HCT116 (cell line): ENCODE measurements at regions not wholly inside any gene's neighbourhood (a gene's known extent, or its start where the extent isn't known, plus 50 kb on each side); places are given as distances from the start of the nearest gene placed in this dataset.

Source experiments
- ATAC-seq: fragments of 200-7000 bp; cut with Tn5 transposase; 2 replicates; pipeline ENCODE4 v1.9.1; 2020; ENCODE audit warnings: mild to moderate bottlenecking, moderate library complexity
- BruUV-seq: library from RNA; stranded (reverse); fragments of 400-500 nt; replicated peaks from 2 replicates; lab custom pipeline; 2021; lab: Mats Ljungman, UMichigan
- CTCF ChIA-PET: fragments of 300-600 bp; sonication (Branson Sonifier 250); formaldehyde crosslinking; loops from one replicate; lab custom pipeline; 2021; ENCODE audit warnings: antibody characterized with exemption; lab: Charles Lee
- POLR2A ChIA-PET: fragments of 300-600, 350-600 bp; sonication (Branson Sonifier 250); formaldehyde crosslinking; loops from one replicate; lab custom pipeline; 2021; ENCODE audit warnings: antibody characterized with exemption; lab: Charles Lee
- RAD21 ChIA-PET, 2 experiments: fragments of 300-600 bp; sonication (Branson Sonifier 250); formaldehyde crosslinking; loops; one replicate each; lab custom pipeline; 2023; ENCODE audit warnings: low total read pairs in 2 of 2; ENCODE audit not compliant: uncharacterized antibody in 2 of 2, unreplicated experiment in 2 of 2, low non-redundant PET in 1 of 2; lab: Charles Lee
- DNase-seq: peaks from one replicate; pipeline ENCODE4 v3.0.0-alpha.2; 2010; ENCODE audit warnings: low read depth, low spot score
- H2AFZ ChIP-seq: fragments of 200-600 bp; shearing (Covaris generic), sonication (generic); 2 replicates; pipeline ENCODE4 v1.6.1; 2017; ENCODE audit warnings: low read depth, mixed run types, mixed read lengths, antibody characterized with exemption, low read length; ENCODE audit not compliant: poor library complexity, severe bottlenecking
- H3K27ac ChIP-seq: 2 replicates; pipeline ENCODE4 v1.5.1; 2012; ENCODE audit warnings: low read depth, low read length
- H3K27me3 ChIP-seq: fragments of 200-600 bp; sonication (generic); 2 replicates; pipeline ENCODE4 v1.6.1; 2016; ENCODE audit warnings: mixed run types, low read length, mixed read lengths; ENCODE audit not compliant: insufficient read depth
- H3K36me3 ChIP-seq, 2 experiments: fragments of 200-500 bp in 1 of 2; fragments of 200-600 bp in 1 of 2; sonication (Bioruptor generic) in 1 of 2; sonication (generic) in 1 of 2; 2 replicates each; pipeline versions ENCODE4 v1.5.1 to v1.6.1; 2014 to 2016; ENCODE audit warnings: low read length in 2 of 2, inconsistent platforms in 1 of 2, mixed read lengths in 1 of 2, mixed run types in 1 of 2; ENCODE audit not compliant: insufficient read depth in 2 of 2, control insufficient read depth in 1 of 2
- H3K4me1 ChIP-seq, 2 experiments: fragments of 200-600 bp in 1 of 2; sonication (generic) in 1 of 2; 2 replicates each; pipeline versions ENCODE4 v1.5.1 to v1.6.1; 2012 to 2017; ENCODE audit warnings: low read length in 2 of 2, inconsistent platforms in 1 of 2, mild to moderate bottlenecking in 1 of 2, mixed read lengths in 1 of 2, mixed run types in 1 of 2, moderate library complexity in 1 of 2; ENCODE audit not compliant: insufficient read depth in 2 of 2, control insufficient read depth in 1 of 2
- H3K4me2 ChIP-seq: fragments of 200-600 bp; sonication (generic); 2 replicates; pipeline ENCODE4 v1.6.1; 2017; ENCODE audit warnings: mixed run types, low read length, mixed read lengths
- H3K4me3 ChIP-seq, 2 experiments: fragments of 200-600 bp in 1 of 2; sonication (generic) in 1 of 2; replicated peaks in 1 of 2; 2 replicates each; pipeline ENCODE4 v1.5.1; 2011 to 2016; ENCODE audit warnings: low read length in 2 of 2, control low read depth in 1 of 2, low read depth in 1 of 2, mild to moderate bottlenecking in 1 of 2, mixed read lengths in 1 of 2, mixed run types in 1 of 2
- H3K79me2 ChIP-seq: fragments of 200-600 bp; sonication (generic); 2 replicates; pipeline ENCODE4 v1.6.1; 2017; ENCODE audit warnings: mild to moderate bottlenecking, mixed run types, low read length, moderate library complexity, mixed read lengths; ENCODE audit not compliant: insufficient read depth
- H3K9ac ChIP-seq: fragments of 200-600 bp; sonication (generic); 2 replicates; pipeline ENCODE4 v1.6.1; 2016; ENCODE audit warnings: low read length, mixed read lengths
- H3K9me2 ChIP-seq: fragments of 200-600 bp; sonication (generic), shearing (Covaris generic); 2 replicates; pipeline ENCODE4 v1.6.1; 2017; ENCODE audit warnings: mixed run types, mild to moderate bottlenecking, moderate library complexity; ENCODE audit not compliant: insufficient read depth
- H3K9me3 ChIP-seq, 2 experiments: fragments of 200-500 bp in 1 of 2; fragments of 200-600 bp in 1 of 2; sonication (Bioruptor generic) in 1 of 2; sonication (generic) in 1 of 2; 2 replicates each; pipeline ENCODE4 v1.6.1; 2014 to 2017; ENCODE audit warnings: low read length in 2 of 2, mixed read lengths in 2 of 2, inconsistent platforms in 1 of 2, low read depth in 1 of 2, mild to moderate bottlenecking in 1 of 2, mixed run types in 1 of 2, moderate library complexity in 1 of 2; ENCODE audit not compliant: control insufficient read depth in 1 of 2, insufficient read depth in 1 of 2
- H4K20me1 ChIP-seq: fragments of 200-600 bp; sonication (generic), shearing (Covaris generic); 2 replicates; pipeline ENCODE4 v1.6.1; 2017; ENCODE audit warnings: mixed run types, mild to moderate bottlenecking, moderate library complexity; ENCODE audit not compliant: insufficient read depth
- CBX3 ChIP-seq: IDR thresholded peaks from 2 replicates; pipeline ENCODE4 v1.6.1; 2012; ENCODE audit warnings: low read depth
- CEBPB ChIP-seq: IDR thresholded peaks from 2 replicates; pipeline ENCODE4 v1.6.1; 2012; ENCODE audit warnings: low read depth
- EGR1 ChIP-seq: IDR thresholded peaks from 2 replicates; pipeline ENCODE4 v1.6.1; 2012; ENCODE audit warnings: low read depth
- ELF1 ChIP-seq: IDR thresholded peaks from 2 replicates; pipeline ENCODE4 v1.6.1; 2012; ENCODE audit warnings: low read depth, borderline replicate concordance
- EZH2 ChIP-seq: fragments of 200-600 bp; sonication (generic); IDR thresholded peaks from 2 replicates; pipeline ENCODE4 v1.6.1; 2017; ENCODE audit warnings: antibody characterized with exemption, mixed run types
- POLR2A ChIP-seq: IDR thresholded peaks from 2 replicates; pipeline ENCODE4 v1.7.0; 2011; ENCODE audit warnings: borderline replicate concordance; ENCODE audit not compliant: insufficient read depth, insufficient read length; ENCODE audit errors: extremely low read depth
- POLR2AphosphoS5 ChIP-seq: IDR thresholded peaks from 2 replicates; pipeline ENCODE4 v1.6.1; 2011; ENCODE audit warnings: mild to moderate bottlenecking, low read depth, low read length, moderate library complexity
- REST ChIP-seq: IDR thresholded peaks from 2 replicates; pipeline ENCODE4 v1.6.1; 2012; ENCODE audit warnings: low read depth
- SP1 ChIP-seq: IDR thresholded peaks from 2 replicates; pipeline ENCODE4 v1.6.1; 2012; ENCODE audit warnings: low read depth
- SRF ChIP-seq: IDR thresholded peaks from 2 replicates; pipeline ENCODE4 v1.6.1; 2012; ENCODE audit warnings: low read depth
- YY1 ChIP-seq: IDR thresholded peaks from 2 replicates; pipeline ENCODE4 v1.6.1; 2011; ENCODE audit warnings: low read length, low read depth, moderate library complexity, mild to moderate bottlenecking; ENCODE audit not compliant: insufficient replicate concordance; ENCODE audit errors: extremely low read depth
- ZBTB33 ChIP-seq: IDR thresholded peaks from 2 replicates; pipeline ENCODE4 v1.6.1; 2011; ENCODE audit warnings: mild to moderate bottlenecking, low read length, moderate library complexity; ENCODE audit not compliant: insufficient replicate concordance; ENCODE audit errors: extremely low read depth
- ZFX ChIP-seq: fragments of 450-650 bp; IDR thresholded peaks from 2 replicates; pipeline ENCODE4 v1.6.1; 2017
- ZNF274 ChIP-seq: fragments of 200-500 bp; sonication (Bioruptor generic); IDR thresholded peaks from 2 replicates; pipeline ENCODE4 v1.6.1; 2014; ENCODE audit warnings: mild to moderate bottlenecking, low read depth, low read length, inconsistent platforms
- intact Hi-C: fragments of 100-400 bp; cut with micrococcal nuclease; formaldehyde crosslinking; loops from 2 replicates; pipeline ENCODE4 v1.10.0; 2022
- TF ChIP-seq, protein P1 (sequence below): IDR thresholded peaks from 2 replicates; pipeline ENCODE4 v1.6.1; 2012
- TF ChIP-seq, protein P2 (sequence below): IDR thresholded peaks from 2 replicates; pipeline ENCODE4 v1.6.1; 2012
- TF ChIP-seq, protein P3 (sequence below), 3 experiments: fragments of 200-600 bp in 1 of 3; sonication (generic) in 1 of 3; IDR thresholded peaks in 2 of 3; conservative IDR thresholded peaks in 1 of 3; 2 replicates each; pipeline ENCODE4 v1.5.1; 2012 to 2017; ENCODE audit warnings: low read depth in 2 of 3, low read length in 2 of 3, antibody characterized with exemption in 1 of 3, borderline replicate concordance in 1 of 3, control low read depth in 1 of 3, mild to moderate bottlenecking in 1 of 3, mixed read lengths in 1 of 3, mixed run types in 1 of 3, moderate library complexity in 1 of 3; ENCODE audit not compliant: insufficient read depth in 1 of 3

- TF ChIP-seq REST: no peak
- TF ChIP-seq, protein P1, sequence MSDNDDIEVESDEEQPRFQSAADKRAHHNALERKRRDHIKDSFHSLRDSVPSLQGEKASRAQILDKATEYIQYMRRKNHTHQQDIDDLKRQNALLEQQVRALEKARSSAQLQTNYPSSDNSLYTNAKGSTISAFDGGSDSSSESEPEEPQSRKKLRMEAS: no peak
- no peak for TF ChIP-seq CBX3
- TF ChIP-seq YY1: no peak
Measured at GRCh38 chr14:99032759-99033158, 239.2 kb downstream of the BCL11B start (continued).

- no peak overlapping the region for H3K4me2 ChIP-seq
- no TSS peak for BruUV-seq
- no peak overlapping the region for H2AFZ ChIP-seq
- TF ChIP-seq EGR1 (no peak), ZFX (no peak), POLR2A (no peak), ZNF274 (no peak), ZBTB33 (no peak), POLR2AphosphoS5 (no peak), CBX3 (no peak), CEBPB (no peak), YY1 (no peak), ELF1 (no peak), EZH2 (no peak), SRF (no peak), SP1 (no peak)
- TF ChIP-seq, protein P2, sequence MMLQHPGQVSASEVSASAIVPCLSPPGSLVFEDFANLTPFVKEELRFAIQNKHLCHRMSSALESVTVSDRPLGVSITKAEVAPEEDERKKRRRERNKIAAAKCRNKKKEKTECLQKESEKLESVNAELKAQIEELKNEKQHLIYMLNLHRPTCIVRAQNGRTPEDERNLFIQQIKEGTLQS: no peak
- TF ChIP-seq, protein P3, sequence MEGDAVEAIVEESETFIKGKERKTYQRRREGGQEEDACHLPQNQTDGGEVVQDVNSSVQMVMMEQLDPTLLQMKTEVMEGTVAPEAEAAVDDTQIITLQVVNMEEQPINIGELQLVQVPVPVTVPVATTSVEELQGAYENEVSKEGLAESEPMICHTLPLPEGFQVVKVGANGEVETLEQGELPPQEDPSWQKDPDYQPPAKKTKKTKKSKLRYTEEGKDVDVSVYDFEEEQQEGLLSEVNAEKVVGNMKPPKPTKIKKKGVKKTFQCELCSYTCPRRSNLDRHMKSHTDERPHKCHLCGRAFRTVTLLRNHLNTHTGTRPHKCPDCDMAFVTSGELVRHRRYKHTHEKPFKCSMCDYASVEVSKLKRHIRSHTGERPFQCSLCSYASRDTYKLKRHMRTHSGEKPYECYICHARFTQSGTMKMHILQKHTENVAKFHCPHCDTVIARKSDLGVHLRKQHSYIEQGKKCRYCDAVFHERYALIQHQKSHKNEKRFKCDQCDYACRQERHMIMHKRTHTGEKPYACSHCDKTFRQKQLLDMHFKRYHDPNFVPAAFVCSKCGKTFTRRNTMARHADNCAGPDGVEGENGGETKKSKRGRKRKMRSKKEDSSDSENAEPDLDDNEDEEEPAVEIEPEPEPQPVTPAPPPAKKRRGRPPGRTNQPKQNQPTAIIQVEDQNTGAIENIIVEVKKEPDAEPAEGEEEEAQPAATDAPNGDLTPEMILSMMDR (IDR thresholded peaks at IDR 0.05 in 2 of 3, conservative IDR thresholded peaks at IDR 0.05 in 1 of 3; ENCODE audit: borderline replicate concordance in 1 of 3, insufficient read depth in 1 of 3, low read depth in 2 of 3, low read length in 2 of 3): no peak
- TF ChIP-seq, all 23 proteins: peak for 0
- ChIA-PET RAD21 (no interaction called here), CTCF (no interaction called here), POLR2A (no interaction called here)
- H3K9me3 ChIP-seq: no peaks in the 10 kb centered on the region
- no peaks in the 10 kb centered on the region for H3K36me3 ChIP-seq
- no peak overlapping the region for H3K4me3 ChIP-seq
- H4K20me1 ChIP-seq: no peaks in the 10 kb centered on the region
- DNase-seq (no peak), ATAC-seq (no peak)
- no peaks in the 10 kb centered on the region for H3K79me2 ChIP-seq
- no peak overlapping the region for H3K27ac ChIP-seq
- no peaks in the 10 kb centered on the region for H3K9me2 ChIP-seq
- peaks cover 10 to 13% of the 10 kb centered on the region in 2 experiments for H3K4me1 ChIP-seq
- no peak overlapping the region for H3K9ac ChIP-seq
- intact Hi-C loops: no loop called here
- no peaks in the 10 kb centered on the region for H3K27me3 ChIP-seq
Measured at GRCh38 chr14:99033951-99034350, 238.0 kb downstream of the BCL11B start.
